GM12878 (cell line): ENCODE measurements at regions not wholly inside any gene's neighbourhood (a gene's known extent, or its start where the extent isn't known, plus 50 kb on each side); places are given as distances from the start of the nearest gene placed in this dataset.

Experiments used
- ATAC-seq: fragments of 200-7000 bp; cut with Tn5 transposase; 3 replicates; pipeline ENCODE4 v1.9.1; 2020; ENCODE audit warnings: mild to moderate bottlenecking, moderate library complexity
- BruUV-seq: library from RNA; stranded (reverse); fragments of 400-500 nt; replicated peaks from 2 replicates; lab custom pipeline; 2021; lab: Mats Ljungman, UMichigan
- CTCF ChIA-PET: fragments of 300-600 bp; sonication (Branson Sonifier 250); formaldehyde crosslinking; extraction: SDS; loops from one replicate; lab custom pipeline; 2021; ENCODE audit warnings: inconsistent platforms; lab: Yijun Ruan, JAX
- POLR2A ChIA-PET: fragments of 350-600 bp; formaldehyde crosslinking; extraction: SDS; loops from one replicate; lab custom pipeline; 2021; ENCODE audit warnings: inconsistent platforms; lab: Charles Lee
- RAD21 ChIA-PET: fragments of 300-600 bp; sonication (Branson Sonifier 250); formaldehyde crosslinking; loops from one replicate; lab custom pipeline; 2023; ENCODE audit warnings: antibody characterized with exemption; ENCODE audit not compliant: unreplicated experiment; lab: Charles Lee
- SMC1A ChIA-PET: fragments of 300-600 bp; sonication (Branson Sonifier 250); formaldehyde crosslinking; loops from one replicate; lab custom pipeline; 2023; ENCODE audit not compliant: unreplicated experiment, uncharacterized antibody; lab: Charles Lee
- DNase-seq: peaks from one replicate; pipeline ENCODE4 v3.0.0-alpha.2; 2011; ENCODE audit warnings: low read depth, low spot score
- FAIRE-seq: peaks from 3 replicates; lab custom pipeline; 2011; peaks lifted over from hg19 to GRCh38; lab: Jason Lieb, UNC
- H2AFZ ChIP-seq: 2 replicates; pipeline ENCODE4 v1.6.0; 2011; ENCODE audit warnings: low read depth, low read length, control low read depth; ENCODE audit not compliant: control insufficient read depth
- H3K27ac ChIP-seq: 2 replicates; pipeline ENCODE4 v1.5.1; 2011; ENCODE audit warnings: control low read depth; ENCODE audit not compliant: control insufficient read depth, insufficient read depth
- H3K27me3 ChIP-seq, 2 experiments: replicated peaks in 1 of 2; 2 replicates each; pipeline versions ENCODE4 v1.6.0 to v1.6.1; 2011; ENCODE audit warnings: low read length in 1 of 2; ENCODE audit not compliant: control insufficient read depth in 2 of 2, insufficient read depth in 2 of 2
- H3K36me3 ChIP-seq, 2 experiments: 2 replicates each; pipeline ENCODE4 v1.5.1; 2011; ENCODE audit warnings: low read length in 1 of 2; ENCODE audit not compliant: control insufficient read depth in 2 of 2, insufficient read depth in 2 of 2
- H3K4me1 ChIP-seq: 2 replicates; pipeline ENCODE4 v1.6.1; 2011; ENCODE audit warnings: mild to moderate bottlenecking, low read length, moderate library complexity, mixed read lengths; ENCODE audit not compliant: control insufficient read depth, insufficient read depth
- H3K4me2 ChIP-seq: 2 replicates; pipeline ENCODE4 v1.6.0; 2011; ENCODE audit warnings: control low read depth; ENCODE audit not compliant: control insufficient read depth, insufficient read depth
- H3K4me3 ChIP-seq: fragments of 200-600 bp; sonication (generic); 2 replicates; pipeline ENCODE4 v1.5.1; 2016
- H3K79me2 ChIP-seq: 2 replicates; pipeline ENCODE4 v1.6.0; 2011; ENCODE audit warnings: low read length; ENCODE audit not compliant: control insufficient read depth, insufficient read depth
- H3K9ac ChIP-seq: 2 replicates; pipeline ENCODE4 v1.8.0; 2011; ENCODE audit warnings: low read length, control low read depth, mixed read lengths; ENCODE audit not compliant: control insufficient read depth, insufficient read depth
- H3K9me3 ChIP-seq: replicated peaks from 3 replicates; pipeline ENCODE4 v1.5.1; 2011; ENCODE audit warnings: mild to moderate bottlenecking, low read length; ENCODE audit not compliant: control insufficient read depth, insufficient read depth
- H4K20me1 ChIP-seq: 2 replicates; pipeline ENCODE4 v1.6.0; 2011; ENCODE audit not compliant: control insufficient read depth, insufficient read depth
- ASH2L ChIP-seq: fragments of 300-600, 200-600 bp; sonication (generic); IDR thresholded peaks from 2 replicates; pipeline ENCODE4 v1.6.1; 2017; ENCODE audit warnings: low read depth, mild to moderate bottlenecking, borderline replicate concordance
- BRCA1 ChIP-seq: IDR thresholded peaks from 2 replicates; pipeline ENCODE4 v1.6.1; 2011; ENCODE audit warnings: low read depth, low read length, improper control_type of control experiment
- CEBPB ChIP-seq, 2 experiments: fragments of 150-350 bp in 1 of 2; IDR thresholded peaks; 2 replicates each; pipeline ENCODE4 v1.6.1; 2012 to 2014; ENCODE audit warnings: low read depth in 2 of 2, low read length in 2 of 2, borderline replicate concordance in 1 of 2, inconsistent platforms in 1 of 2
- CREB1 ChIP-seq: IDR thresholded peaks from 2 replicates; pipeline ENCODE4 v1.6.1; 2012; ENCODE audit warnings: low read depth, mild to moderate bottlenecking, inconsistent platforms
- EGR1 ChIP-seq, 2 experiments: IDR thresholded peaks; 1 replicate in 1 of 2; 2 replicates in 1 of 2; pipeline ENCODE4 v1.6.1; 2011 to 2012; ENCODE audit warnings: low read depth in 2 of 2, low read length in 2 of 2, borderline replicate concordance in 1 of 2, mild to moderate bottlenecking in 1 of 2, moderate library complexity in 1 of 2
- GABPA ChIP-seq: IDR thresholded peaks from 2 replicates; pipeline ENCODE4 v1.6.1; 2014; ENCODE audit warnings: antibody characterized with exemption, low read depth, mild to moderate bottlenecking, inconsistent platforms
- NRF1 ChIP-seq: conservative IDR thresholded peaks from 2 replicates; pipeline ENCODE4 v1.6.1; 2011; ENCODE audit warnings: mild to moderate bottlenecking, low read depth, low read length, improper control_type of control experiment
- SP1 ChIP-seq: IDR thresholded peaks from one replicate; pipeline ENCODE4 v1.6.1; 2011; ENCODE audit warnings: low read depth, low read length
- SREBF1 ChIP-seq: IDR thresholded peaks from 2 replicates; pipeline ENCODE4 v1.6.1; 2012; ENCODE audit warnings: mild to moderate bottlenecking, low read length
- SUPT20H ChIP-seq: IDR thresholded peaks from 2 replicates; pipeline ENCODE4 v1.6.1; 2011; ENCODE audit warnings: low read depth, mild to moderate bottlenecking, low read length, moderate library complexity, borderline replicate concordance; ENCODE audit not compliant: control insufficient read depth
- TBL1XR1 ChIP-seq: IDR thresholded peaks from 2 replicates; pipeline ENCODE4 v1.6.1; 2012; ENCODE audit warnings: low read depth, low read length, improper control_type of control experiment
- WGBS: methylation state at CpG from one replicate; pipeline ENCODE4 v1.1.6; 2016; ENCODE audit warnings: low lambda C conversion rate; ENCODE audit not compliant: insufficient replicate concordance, insufficient coverage; ENCODE audit errors: missing lambda C conversion rate; 5-methylcytosine and 5-hydroxymethylcytosine counted together
- in situ Hi-C: fragments of 300-500 bp; cut with MboI; formaldehyde crosslinking; loops from 9 replicates; pipeline ENCODE4 v1.14.3; 2018; ENCODE audit warnings: mixed read lengths
- intact Hi-C: fragments of 100-400 bp; cut with micrococcal nuclease; formaldehyde crosslinking; loops from one replicate; pipeline ENCODE4 v1.14.2; 2022; ENCODE audit not compliant: unreplicated experiment
- TF ChIP-seq, protein P1 (sequence below): IDR thresholded peaks from 2 replicates; pipeline ENCODE4 v1.6.1; 2011; ENCODE audit warnings: mild to moderate bottlenecking, low read depth, low read length, moderate library complexity; ENCODE audit not compliant: insufficient replicate concordance

- TF ChIP-seq CEBPB (IDR thresholded peaks at IDR 0.05; ENCODE audit: borderline replicate concordance in 1 of 2, low read depth in 2 of 2, low read length in 2 of 2): no peak
- TF ChIP-seq TBL1XR1: no peak
- TF ChIP-seq EGR1 (IDR thresholded peaks at IDR 0.05; ENCODE audit: borderline replicate concordance in 1 of 2, low read depth in 2 of 2, low read length in 2 of 2): no peak
- TF ChIP-seq BRCA1: no peak
- TF ChIP-seq CREB1: no peak
- no peak for TF ChIP-seq SUPT20H
Observed at GRCh38 chr18:68083131-68083530, 566.6 kb upstream of the DSEL start (continued).

- Histone ChIP-seq H3K79me2 (no peaks in the 10 kb centered on the region), H3K9me3 (no peaks in the 10 kb centered on the region), H3K27ac (no peak overlapping the region), H4K20me1 (no peaks in the 10 kb centered on the region), H2AFZ (no peak overlapping the region), H3K4me1 (no peaks in the 10 kb centered on the region), H3K36me3 (no peaks in the 10 kb centered on the region), H3K9ac (no peak overlapping the region), H3K27me3 (no peaks in the 10 kb centered on the region), H3K4me2 (no peak overlapping the region), H3K4me3 (no peak overlapping the region)
- SMC1A ChIA-PET: no interaction called here
- 16% methylated on average over 7 of the region's 7 CpGs for WGBS
- POLR2A ChIA-PET: no interaction called here
- in situ Hi-C loops (no loop called here), intact Hi-C loops (no loop called here)
- no TSS peak for BruUV-seq
- no peak for FAIRE-seq
- TF ChIP-seq SREBF1: no peak
- no peak for TF ChIP-seq NRF1
- no peak for TF ChIP-seq GABPA
- no peak for TF ChIP-seq ASH2L
- no peak for TF ChIP-seq EGR1 (IDR thresholded peaks at IDR 0.05; ENCODE audit: borderline replicate concordance in 1 of 2, low read depth in 2 of 2, low read length in 2 of 2)
- TF ChIP-seq, protein P1, sequence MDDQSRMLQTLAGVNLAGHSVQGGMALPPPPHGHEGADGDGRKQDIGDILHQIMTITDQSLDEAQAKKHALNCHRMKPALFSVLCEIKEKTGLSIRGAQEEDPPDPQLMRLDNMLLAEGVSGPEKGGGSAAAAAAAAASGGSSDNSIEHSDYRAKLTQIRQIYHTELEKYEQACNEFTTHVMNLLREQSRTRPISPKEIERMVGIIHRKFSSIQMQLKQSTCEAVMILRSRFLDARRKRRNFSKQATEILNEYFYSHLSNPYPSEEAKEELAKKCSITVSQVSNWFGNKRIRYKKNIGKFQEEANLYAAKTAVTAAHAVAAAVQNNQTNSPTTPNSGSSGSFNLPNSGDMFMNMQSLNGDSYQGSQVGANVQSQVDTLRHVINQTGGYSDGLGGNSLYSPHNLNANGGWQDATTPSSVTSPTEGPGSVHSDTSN: no peak
- no peak for TF ChIP-seq SP1
- no peak for ATAC-seq
- no peak for DNase-seq
- RAD21 ChIA-PET: no interaction called here
- CTCF ChIA-PET: no interaction called here
Observed at GRCh38 chr18:68072744-68073143, 556.2 kb upstream of the DSEL start.
